ENCODE measurements at regions not wholly inside any gene's neighbourhood (a gene's known extent, or its start where the extent isn't known, plus 50 kb on each side); places are given as distances from the start of the nearest gene placed in this dataset.
"Not testable (repeated sequence)": the region's sequence is repeated elsewhere in the genome, so short reads cannot be mapped to it uniquely, and the experiment has no call there.

- no peak for FAIRE-seq
Measured at GRCh38 chr18:38801640-38802039, 1236.0 kb upstream of the CELF4 start.

DNA sequence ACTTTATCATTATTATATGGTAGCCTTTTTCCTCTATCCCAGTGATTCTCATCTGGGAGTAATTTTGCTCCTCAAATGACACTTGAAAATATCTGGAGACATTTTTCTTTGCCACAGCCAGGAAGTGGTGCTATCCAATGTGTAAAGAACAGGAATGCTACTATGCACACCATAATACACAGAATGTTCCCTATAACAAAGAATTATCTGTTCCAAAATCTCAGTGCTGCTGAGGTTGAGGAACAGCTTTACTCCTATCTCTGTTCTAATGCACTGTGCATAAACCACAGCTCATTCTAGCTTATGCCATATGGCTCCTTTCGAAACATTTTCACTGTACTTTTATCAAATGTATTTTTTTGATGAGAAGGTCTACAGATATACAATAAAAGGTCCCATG, 1231.2 kb upstream of the CELF4 start:
- FAIRE-seq, result no peak

- no peak for FAIRE-seq
Measured at GRCh38 chr18:38792731-38793130, 1227.1 kb upstream of the CELF4 start.

DNA sequence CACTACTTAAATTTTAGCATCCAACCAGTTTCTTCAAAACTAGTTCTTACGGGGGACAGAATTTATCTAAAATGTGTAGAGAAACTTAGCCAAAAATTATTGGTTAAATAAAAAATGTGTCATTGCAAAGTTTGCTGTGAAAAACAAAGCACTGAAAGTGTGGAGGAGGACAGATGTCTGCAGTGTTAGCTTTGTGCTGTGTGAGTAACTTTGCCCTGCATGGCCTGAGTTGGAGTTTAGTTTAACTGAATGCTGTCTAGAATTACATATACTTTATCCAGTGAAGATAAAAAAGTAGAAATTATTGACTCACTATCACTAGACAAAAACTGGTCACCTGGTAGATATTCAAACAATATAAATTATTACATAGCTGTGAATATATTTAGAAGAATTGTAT, 1225.2 kb upstream of the CELF4 start:
- no peak for FAIRE-seq

GRCh38 chr18:38790303-38790702, 1224.7 kb upstream of the CELF4 start:
- no peak for FAIRE-seq

GRCh38 chr18:38789141-38789540, 1223.5 kb upstream of the CELF4 start:
- no peak for FAIRE-seq

DNA sequence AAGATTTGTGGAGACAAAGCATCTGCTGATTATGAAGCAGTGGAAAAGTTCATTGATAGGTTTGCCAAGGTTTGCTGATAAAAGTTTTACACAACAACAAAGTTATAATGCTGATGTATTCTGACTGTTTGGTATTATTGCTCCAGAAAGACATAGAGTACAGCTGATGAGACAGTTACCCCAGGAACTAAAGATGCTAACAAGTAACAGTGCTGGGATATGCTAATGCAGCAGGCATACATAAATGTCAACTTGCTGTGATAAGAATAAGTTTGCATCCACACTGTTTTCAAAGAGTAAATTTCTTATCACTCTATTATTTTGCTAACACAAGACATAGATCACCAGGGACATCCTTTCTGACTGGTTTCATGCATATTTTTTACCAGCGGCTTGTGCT, 1221.3 kb upstream of the CELF4 start:
- no peak for FAIRE-seq

DNA sequence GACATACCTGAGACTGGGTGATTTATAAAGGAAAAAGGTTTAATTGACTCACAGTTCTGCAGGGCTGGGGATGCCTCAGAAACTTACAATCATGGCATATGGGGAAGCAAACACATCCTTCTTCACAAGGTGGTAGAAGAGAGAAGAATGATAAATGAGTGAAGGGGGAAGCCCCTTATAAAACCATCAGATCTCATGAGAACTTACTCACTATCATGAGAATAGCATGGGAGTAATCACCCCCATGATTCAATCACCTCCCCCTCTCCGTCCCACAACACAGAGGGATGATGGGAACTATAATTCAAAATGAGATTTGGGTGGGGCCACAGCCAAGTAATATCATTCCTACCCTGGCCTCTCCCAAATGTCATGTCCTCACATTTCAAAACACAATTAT, 1206.0 kb upstream of the CELF4 start:
- not testable (repeated sequence) for FAIRE-seq

GRCh38 chr18:38768504-38768903, 1202.9 kb upstream of the CELF4 start:
- no peak for FAIRE-seq

DNA sequence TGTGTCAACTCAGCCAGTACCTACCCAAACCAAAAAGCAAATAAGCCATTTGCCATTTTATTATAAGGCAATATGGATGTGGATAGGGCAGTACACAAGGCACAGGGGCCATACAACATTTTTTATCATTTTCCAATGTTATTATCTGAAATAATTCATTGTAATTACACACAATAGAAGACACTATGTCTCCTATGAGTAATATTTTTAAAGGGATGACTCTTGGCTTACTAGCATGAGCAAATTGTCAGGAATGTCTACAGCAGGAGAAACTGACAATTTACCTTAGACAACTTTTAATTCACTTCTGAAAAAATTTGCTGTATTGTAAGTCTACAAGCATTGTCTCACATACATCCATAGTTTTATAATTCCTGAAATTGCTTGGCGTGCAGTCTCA, 1193.9 kb upstream of the CELF4 start:
- no peak for FAIRE-seq

GRCh38 chr18:38756436-38756835, 1190.8 kb upstream of the CELF4 start:
- FAIRE-seq, result no peak

GRCh38 chr18:38752430-38752829, 1186.8 kb upstream of the CELF4 start:
- no peak for FAIRE-seq

DNA sequence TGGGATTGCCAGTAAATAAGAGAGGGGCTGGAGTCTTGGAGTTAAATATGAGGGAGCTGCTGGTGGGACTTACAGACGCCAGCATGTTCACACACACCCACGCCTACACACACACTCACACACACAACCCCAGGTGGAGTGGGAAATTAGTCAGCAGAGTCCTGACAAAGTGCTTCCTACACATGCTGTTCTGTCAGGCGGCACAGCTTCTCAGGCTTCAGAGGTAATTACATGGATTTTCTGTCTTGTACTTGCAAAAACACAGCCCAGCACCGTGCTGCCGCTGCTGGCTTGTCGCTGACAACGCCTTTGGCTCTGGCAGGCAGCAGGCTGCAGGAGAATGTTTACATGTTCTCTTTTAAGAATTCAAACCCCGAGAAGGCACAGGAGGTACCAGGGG, 1186.3 kb upstream of the CELF4 start:
- FAIRE-seq, result no peak

- no peak for FAIRE-seq
Measured at GRCh38 chr18:38751211-38751610, 1185.6 kb upstream of the CELF4 start.

GRCh38 chr18:38750751-38751150, 1185.2 kb upstream of the CELF4 start:
- FAIRE-seq, result no peak

DNA sequence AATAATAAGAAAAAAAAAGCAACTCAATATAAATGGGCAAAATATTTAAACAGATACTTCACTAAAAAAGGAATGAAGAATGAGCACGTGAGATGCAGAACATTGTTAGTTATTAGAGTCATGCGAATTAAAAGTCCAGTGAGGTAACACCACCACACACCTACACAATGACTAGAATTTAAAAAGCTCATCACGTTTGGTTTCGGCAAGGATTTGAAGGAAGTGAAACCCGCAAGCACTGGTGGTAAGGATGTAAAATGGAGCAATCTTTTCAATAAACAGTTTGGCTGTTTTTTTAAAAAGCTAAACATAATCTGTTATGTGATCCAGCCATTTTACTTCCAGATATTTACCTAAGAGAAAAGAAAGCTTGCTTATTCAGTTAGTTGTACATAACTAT, 1181.6 kb upstream of the CELF4 start:
- FAIRE-seq, result no peak

DNA sequence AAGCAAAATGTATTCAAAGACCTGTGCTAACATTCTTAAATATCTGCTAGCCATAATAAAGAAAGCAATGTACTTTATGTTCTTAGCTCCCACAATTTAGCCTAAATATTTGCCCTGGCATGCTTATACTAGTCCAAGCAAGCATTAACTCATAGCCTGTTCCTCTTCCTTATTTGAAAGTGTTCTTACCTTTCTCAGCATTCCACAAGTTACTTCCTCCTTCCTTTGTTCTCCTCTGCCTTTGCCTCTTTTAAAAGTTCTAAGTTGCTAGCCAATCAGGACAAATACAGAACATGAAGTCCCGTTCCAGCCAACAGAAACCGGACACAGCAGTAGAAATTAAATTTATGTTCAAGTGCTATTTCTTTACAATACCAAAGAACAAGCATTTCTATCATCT, 1154.6 kb upstream of the CELF4 start:
- FAIRE-seq, result not testable (repeated sequence)

- FAIRE-seq, result no peak
Measured at GRCh38 chr18:38718365-38718901, 1152.8 kb upstream of the CELF4 start.

DNA sequence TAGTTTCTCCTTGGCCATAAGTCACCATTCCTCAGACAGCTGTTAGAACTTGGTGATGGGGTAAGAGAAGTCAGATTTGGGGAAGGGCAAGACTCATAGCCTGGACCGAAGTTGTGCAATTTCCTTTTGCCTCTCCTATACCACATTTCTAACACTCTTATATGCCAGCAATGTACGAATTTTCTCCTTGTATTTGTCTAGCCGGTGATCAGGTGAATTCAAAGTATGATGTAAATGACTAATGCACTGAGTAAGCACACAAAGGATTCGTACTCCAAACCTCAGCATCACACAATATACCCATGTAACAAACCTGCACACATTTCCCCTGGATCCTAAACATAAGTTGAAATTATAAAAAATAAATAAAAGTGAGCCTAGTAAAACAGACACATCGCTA, 1143.5 kb upstream of the CELF4 start:
- FAIRE-seq, result no peak

- FAIRE-seq, result no peak
Measured at GRCh38 chr18:38706373-38706772, 1140.8 kb upstream of the CELF4 start.

DNA sequence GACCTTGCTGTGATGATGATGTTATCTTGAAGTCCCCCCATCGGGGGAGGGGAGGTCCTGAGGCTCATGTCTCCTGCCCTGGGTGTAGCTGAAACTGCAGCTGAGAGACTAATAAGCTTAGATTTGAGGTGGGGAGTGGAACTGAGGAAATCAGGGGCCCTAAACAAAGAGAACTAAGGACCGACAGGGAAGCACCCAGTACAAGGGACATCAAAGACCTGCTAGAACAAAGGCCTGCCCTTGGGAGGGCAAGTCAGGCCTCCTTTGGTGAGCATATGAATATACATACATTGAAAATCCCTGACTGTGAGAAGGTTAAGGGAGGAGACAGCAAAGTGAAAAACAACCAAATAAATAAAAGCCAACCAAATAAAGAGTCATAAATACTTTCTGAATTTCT, 1132.5 kb upstream of the CELF4 start:
- FAIRE-seq, result no peak

DNA sequence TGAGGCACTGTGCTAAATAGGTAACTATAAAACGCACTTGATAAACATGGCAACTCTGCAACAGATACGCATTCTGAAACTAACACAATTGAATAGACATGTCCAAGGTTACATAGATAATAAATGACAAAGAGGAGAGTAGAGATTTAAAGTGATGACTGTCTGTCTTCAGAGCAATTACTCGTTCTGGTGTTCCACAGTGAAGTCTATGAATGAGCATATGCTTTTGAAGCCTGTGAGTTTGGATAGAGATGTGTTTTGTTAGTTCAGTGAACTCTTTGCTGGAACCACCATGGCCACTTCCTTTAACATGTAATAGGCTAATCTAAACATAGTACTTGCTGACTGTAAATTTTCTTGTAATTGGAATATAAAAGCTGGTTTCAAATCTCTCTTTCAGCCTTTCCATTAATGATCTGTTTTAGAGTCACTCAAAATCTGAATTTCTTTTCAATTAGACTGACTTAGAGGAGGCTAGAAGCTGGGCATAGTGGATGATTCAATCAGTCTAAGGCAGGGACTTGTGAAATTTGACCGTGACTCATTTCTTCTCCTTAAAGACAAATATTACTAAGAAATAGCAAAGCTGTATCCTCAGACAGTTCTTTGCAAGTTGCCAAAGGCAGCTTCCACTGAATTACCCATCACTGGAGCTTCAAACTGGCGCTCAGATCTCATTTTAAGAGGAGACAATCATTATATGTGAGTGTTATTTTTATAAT, 1130.1 kb upstream of the CELF4 start:
- no peak for FAIRE-seq

DNA sequence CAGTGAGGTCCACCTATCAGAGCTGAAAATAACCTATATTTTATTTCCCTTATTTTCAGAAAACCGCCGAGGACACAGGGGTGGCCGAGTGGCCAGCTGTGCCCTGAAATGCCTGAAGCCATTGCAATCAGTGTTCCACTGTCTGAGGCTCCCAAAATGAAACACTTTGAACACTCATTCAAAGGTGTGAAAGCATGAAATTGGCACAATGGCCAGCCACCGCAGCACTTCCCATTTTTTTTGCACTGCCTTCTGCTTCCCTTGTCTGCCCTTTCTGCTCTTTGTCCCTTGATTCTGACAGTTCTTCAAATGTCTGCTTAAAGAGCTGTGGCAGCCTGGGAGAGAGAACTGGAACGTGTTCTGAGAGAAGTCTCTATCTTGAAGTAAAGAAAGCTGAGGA, 1127.5 kb upstream of the CELF4 start:
- FAIRE-seq, result no peak

DNA sequence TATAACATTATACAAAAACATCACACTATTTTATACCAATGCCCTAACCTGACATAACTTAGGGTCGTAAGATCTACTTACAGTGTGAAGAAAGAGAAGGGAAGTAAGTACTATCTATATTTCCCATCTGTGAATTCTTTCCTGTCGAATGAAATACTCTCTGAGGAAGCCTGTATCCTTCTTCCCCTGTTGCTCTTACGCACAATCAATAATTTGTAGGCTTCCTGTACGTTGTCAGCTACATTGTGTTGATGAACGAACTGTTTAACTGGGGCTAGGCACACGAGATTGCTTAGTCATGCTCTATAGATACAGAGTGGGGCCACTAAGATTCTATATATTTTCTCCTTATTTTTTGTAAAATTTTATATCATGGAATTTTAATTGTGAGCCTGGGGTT, 1125.0 kb upstream of the CELF4 start:
- no peak for FAIRE-seq

GRCh38 chr18:38688416-38688815, 1122.8 kb upstream of the CELF4 start:
- no peak for FAIRE-seq

Measured in TTC549 (cell line).